Transverse colon (tissue), 4 donors: ENCODE measurements at regions not wholly inside any gene's neighbourhood (a gene's known extent, or its start where the extent isn't known, plus 50 kb on each side); places are given as distances from the start of the nearest gene placed in this dataset.

Experiments used
- CTCF ChIP-seq, 5 experiments: fragments of 200-600 bp in 3 of 5; fragments of 450-650 bp in 2 of 5; sonication (generic) in 3 of 5; IDR thresholded peaks; 1 replicate in 2 of 5; 2 replicates in 3 of 5; pipeline ENCODE4 v1.5.1; 2016 to 2017; ENCODE audit warnings: antibody characterized with exemption in 5 of 5, inconsistent platforms in 3 of 5, mild to moderate bottlenecking in 2 of 5, moderate library complexity in 1 of 5
- EP300 ChIP-seq: sonication (generic); formaldehyde crosslinking; IDR thresholded peaks from one replicate; pipeline ENCODE4 v1.6.1; 2017; ENCODE audit warnings: antibody characterized with exemption, low read depth
- POLR2A ChIP-seq: fragments of 450-650 bp; IDR thresholded peaks from one replicate; pipeline ENCODE4 v1.6.1; 2016; ENCODE audit warnings: antibody characterized with exemption, mild to moderate bottlenecking, moderate library complexity
- POLR2AphosphoS5 ChIP-seq, 3 donors: sonication (generic); formaldehyde crosslinking; IDR thresholded peaks; one replicate each; pipeline ENCODE4 v1.6.1; 2016; ENCODE audit warnings: antibody characterized with exemption in 3 of 3

- no peak for TF ChIP-seq POLR2A
- no peak for TF ChIP-seq CTCF (IDR thresholded peaks at IDR 0.05)
- no peak for TF ChIP-seq EP300
- no peak for TF ChIP-seq POLR2AphosphoS5 (IDR thresholded peaks at IDR 0.05)
Measured at GRCh38 chr11:36757075-36757474, 159.0 kb upstream of the RAG2 start.
